Nephron progenitor cell (in vitro differentiated cells): ENCODE measurements at regions not wholly inside any gene's neighbourhood (a gene's known extent, or its start where the extent isn't known, plus 50 kb on each side); places are given as distances from the start of the nearest gene placed in this dataset.
A peak's percentile ranks its signal among the peaks of the same experiment; 100 is the strongest.

Experiments
- DNase-seq: peaks from one replicate; pipeline ENCODE4 v3.0.0; 2021
- H3K27ac Mint-ChIP-seq: 2 replicates; pipeline ENCODE4 v1.8.0; 2021; ENCODE audit warnings: mild to moderate bottlenecking, moderate library complexity, mixed read lengths
- H3K27me3 Mint-ChIP-seq: 2 replicates; pipeline ENCODE4 v1.8.0; 2021; ENCODE audit warnings: mild to moderate bottlenecking, low read depth, mixed read lengths; ENCODE audit not compliant: poor library complexity
- H3K36me3 Mint-ChIP-seq: 2 replicates; pipeline ENCODE4 v1.8.0; 2021; ENCODE audit warnings: low read depth, mixed read lengths
- H3K4me1 Mint-ChIP-seq: 2 replicates; pipeline ENCODE4 v1.8.0; 2021; ENCODE audit warnings: mixed read lengths
- H3K4me3 Mint-ChIP-seq: 2 replicates; pipeline ENCODE4 v1.8.0; 2021; ENCODE audit warnings: mild to moderate bottlenecking, moderate library complexity, mixed read lengths
- H3K9me3 Mint-ChIP-seq: 2 replicates; pipeline ENCODE4 v1.8.0; 2021; ENCODE audit warnings: mild to moderate bottlenecking, moderate library complexity, mixed read lengths
- CTCF ChIP-seq: fragments of 200-600 bp; sonication (generic); IDR thresholded peaks from 2 replicates; pipeline ENCODE4 v1.5.0; 2021; ENCODE audit warnings: antibody characterized with exemption

GRCh38 chr1:96164053-96164452 is 557.5 kb upstream of the PTBP2 start:
- H3K4me3 Mint-ChIP-seq, result no peak overlapping the region
- no peak overlapping the region for H3K27ac Mint-ChIP-seq
- H3K36me3 Mint-ChIP-seq, result no peaks in the 10 kb centered on the region
- H3K9me3 Mint-ChIP-seq, result peaks cover 11% of the 10 kb centered on the region
- peaks cover under 1% of the 10 kb centered on the region for H3K27me3 Mint-ChIP-seq
- H3K4me1 Mint-ChIP-seq, result no peaks in the 10 kb centered on the region
- DNase-seq, result no peak
- no peak for TF ChIP-seq CTCF

- no peak for DNase-seq
- H3K27ac Mint-ChIP-seq, result no peak overlapping the region
- TF ChIP-seq CTCF, result no peak
- H3K36me3 Mint-ChIP-seq, result no peaks in the 10 kb centered on the region
- no peak overlapping the region for H3K4me3 Mint-ChIP-seq
- H3K9me3 Mint-ChIP-seq, result no peaks in the 10 kb centered on the region
- no peaks in the 10 kb centered on the region for H3K27me3 Mint-ChIP-seq
- peaks cover 2% of the 10 kb centered on the region for H3K4me1 Mint-ChIP-seq
Measured at GRCh38 chr1:96178053-96178452, 543.5 kb upstream of the PTBP2 start.

- Mint-ChIP-seq H3K27me3 (no peaks in the 10 kb centered on the region), H3K9me3 (no peaks in the 10 kb centered on the region), H3K36me3 (no peaks in the 10 kb centered on the region), H3K4me3 (no peak overlapping the region), H3K4me1 (peaks cover 14% of the 10 kb centered on the region), H3K27ac (no peak overlapping the region)
- TF ChIP-seq CTCF, result no peak
- DNase-seq, result no peak
Measured at GRCh38 chr1:96183485-96183884, 538.1 kb upstream of the PTBP2 start.

GRCh38 chr1:96183928-96184327 is 537.7 kb upstream of the PTBP2 start:
- H3K9me3 Mint-ChIP-seq, result no peaks in the 10 kb centered on the region
- no peaks in the 10 kb centered on the region for H3K36me3 Mint-ChIP-seq
- H3K27me3 Mint-ChIP-seq, result no peaks in the 10 kb centered on the region
- H3K27ac Mint-ChIP-seq, result peak overlapping the region; percentile 49
- TF ChIP-seq CTCF, result no peak
- DNase-seq, result no peak
- H3K4me1 Mint-ChIP-seq, result peaks cover 14% of the 10 kb centered on the region
- H3K4me3 Mint-ChIP-seq, result no peak overlapping the region

- Mint-ChIP-seq H3K36me3 (peaks cover 5% of the 10 kb centered on the region), H3K27ac (no peak overlapping the region), H3K4me1 (peaks cover 14% of the 10 kb centered on the region), H3K9me3 (peaks cover 4% of the 10 kb centered on the region), H3K27me3 (no peaks in the 10 kb centered on the region), H3K4me3 (no peak overlapping the region)
- TF ChIP-seq CTCF, result no peak
- DNase-seq, result no peak
Measured at GRCh38 chr1:96185181-96185580, 536.4 kb upstream of the PTBP2 start.

- peaks cover 18% of the 10 kb centered on the region for H3K36me3 Mint-ChIP-seq
- H3K27ac Mint-ChIP-seq, result no peak overlapping the region
- TF ChIP-seq CTCF, result no peak
- peaks cover 23% of the 10 kb centered on the region for H3K9me3 Mint-ChIP-seq
- H3K27me3 Mint-ChIP-seq, result no peaks in the 10 kb centered on the region
- H3K4me1 Mint-ChIP-seq, result peaks cover 14% of the 10 kb centered on the region
- DNase-seq, result no peak
- no peak overlapping the region for H3K4me3 Mint-ChIP-seq
Measured at GRCh38 chr1:96187020-96187419, 534.6 kb upstream of the PTBP2 start.
